Gastroesophageal sphincter (tissue), 4 donors: ENCODE measurements at regions not wholly inside any gene's neighbourhood (a gene's known extent, or its start where the extent isn't known, plus 50 kb on each side); places are given as distances from the start of the nearest gene placed in this dataset.

Experiments used
- ATAC-seq: fragments of 150-250 bp; one replicate; pipeline ENCODE4 v1.9.1; 2016; ENCODE audit warnings: mild to moderate bottlenecking, moderate library complexity
- H3K27ac ChIP-seq, 4 donors: fragments of 200-600 bp; sonication (generic) in 3 of 4; 1 replicate in 3 of 4; 2 replicates in 1 of 4; pipeline ENCODE4 v1.5.1; 2016 to 2019
- H3K27me3 ChIP-seq: fragments of 200-600 bp; sonication (generic); one replicate; pipeline ENCODE4 v1.5.1; 2019
- H3K36me3 ChIP-seq, 2 donors: fragments of 200-600 bp; sonication (generic); one replicate each; pipeline ENCODE4 v1.5.1; 2019; ENCODE audit warnings: control low read depth in 1 of 2
- H3K4me1 ChIP-seq, 3 donors: fragments of 200-600 bp; sonication (generic); 1 replicate in 2 of 3; 2 replicates in 1 of 3; pipeline ENCODE4 v1.5.1; 2016 to 2019; ENCODE audit warnings: control low read depth in 2 of 3
- H3K4me3 ChIP-seq, 2 donors: fragments of 200-600 bp; sonication (generic); one replicate each; pipeline ENCODE4 v1.5.1; 2019; ENCODE audit warnings: mild to moderate bottlenecking in 1 of 2, moderate library complexity in 1 of 2
- H3K9me3 ChIP-seq, 3 donors: fragments of 200-600 bp; sonication (generic); one replicate each; pipeline ENCODE4 v1.5.1; 2017 to 2019; ENCODE audit warnings: control low read depth in 2 of 3
- CTCF ChIP-seq, 4 experiments: fragments of 200-600 bp in 2 of 4; fragments of 450-650 bp in 2 of 4; sonication (generic) in 1 of 4; IDR thresholded peaks; one replicate each; pipeline ENCODE4 v1.5.1; 2017 to 2019; ENCODE audit warnings: antibody characterized with exemption in 4 of 4, mild to moderate bottlenecking in 2 of 4, moderate library complexity in 2 of 4
- EP300 ChIP-seq: sonication (generic); formaldehyde crosslinking; IDR thresholded peaks from one replicate; pipeline ENCODE4 v1.6.1; 2017; ENCODE audit warnings: antibody characterized with exemption, mild to moderate bottlenecking
- POLR2A ChIP-seq, 2 donors: fragments of 450-650 bp; IDR thresholded peaks; one replicate each; pipeline ENCODE4 v1.6.1; 2017; ENCODE audit warnings: antibody characterized with exemption in 2 of 2, mild to moderate bottlenecking in 2 of 2, moderate library complexity in 1 of 2
- POLR2AphosphoS5 ChIP-seq: sonication (generic); formaldehyde crosslinking; IDR thresholded peaks from one replicate; pipeline ENCODE4 v1.6.1; 2017; ENCODE audit warnings: antibody characterized with exemption
- WGBS, 2 donors: methylation state at CpG; one replicate each; pipeline ENCODE4 v1.1.5; 2018; ENCODE audit warnings: low coverage in 1 of 2; 5-methylcytosine and 5-hydroxymethylcytosine counted together

GRCh38 chr2:207459990-207460757, 69.6 kb upstream of the CREB1 start:
- Histone ChIP-seq H3K4me1 (no peaks in the 10 kb centered on the region), H3K4me3 (no peak overlapping the region), H3K9me3 (no peaks in the 10 kb centered on the region), H3K27ac (no peak overlapping the region), H3K36me3 (no peaks in the 10 kb centered on the region), H3K27me3 (no peaks in the 10 kb centered on the region)
- no peak for ATAC-seq
- WGBS, 2 donors: 58 to 70% methylated on average over 5 to 7 of the region's 7 CpGs
- TF ChIP-seq CTCF (IDR thresholded peaks at IDR 0.05): no peak

- ATAC-seq: no peak
- H3K36me3 ChIP-seq: no peaks in the 10 kb centered on the region
- H3K4me1 ChIP-seq: no peaks in the 10 kb centered on the region
- 76% methylated on average over 7 of the region's 8 CpGs; no CpG with 5 or more reads in 1 of the 2 donors for WGBS, 2 donors
- H3K27ac ChIP-seq: no peak overlapping the region
- TF ChIP-seq POLR2AphosphoS5 (no peak), EP300 (no peak), POLR2A (IDR thresholded peaks at IDR 0.05) (no peak), CTCF (IDR thresholded peaks at IDR 0.05) (no peak)
- no peaks in the 10 kb centered on the region for H3K27me3 ChIP-seq
- H3K9me3 ChIP-seq: no peaks in the 10 kb centered on the region
- no peak overlapping the region for H3K4me3 ChIP-seq
Observed at GRCh38 chr2:207463433-207463832, 66.3 kb upstream of the CREB1 start.

GRCh38 chr2:207464007-207464406, 65.8 kb upstream of the CREB1 start:
- Histone ChIP-seq H3K27me3 (no peaks in the 10 kb centered on the region), H3K9me3 (no peaks in the 10 kb centered on the region), H3K4me1 (no peaks in the 10 kb centered on the region), H3K4me3 (no peak overlapping the region), H3K36me3 (no peaks in the 10 kb centered on the region), H3K27ac (no peak overlapping the region)
- TF ChIP-seq CTCF (IDR thresholded peaks at IDR 0.05): no peak
- ATAC-seq: no peak
- 83 to 90% methylated on average over 7 to 10 of the region's 10 CpGs for WGBS, 2 donors

- no peak overlapping the region for H3K27ac ChIP-seq
- H3K36me3 ChIP-seq: no peaks in the 10 kb centered on the region
- TF ChIP-seq CTCF (IDR thresholded peaks at IDR 0.05): no peak
- no peak for TF ChIP-seq POLR2A (IDR thresholded peaks at IDR 0.05)
- TF ChIP-seq EP300: no peak
- H3K27me3 ChIP-seq: no peaks in the 10 kb centered on the region
- H3K9me3 ChIP-seq: no peaks in the 10 kb centered on the region
- H3K4me1 ChIP-seq: no peaks in the 10 kb centered on the region
- 90 to 100% methylated on average over 1 of the region's 1 CpG for WGBS, 2 donors
- ATAC-seq: no peak
- no peak overlapping the region for H3K4me3 ChIP-seq
Observed at GRCh38 chr2:207465894-207466293, 63.9 kb upstream of the CREB1 start.

- no peaks in the 10 kb centered on the region for H3K36me3 ChIP-seq
- no peaks in the 10 kb centered on the region for H3K27me3 ChIP-seq
- peaks cover 0 to 7% (median 5%) of the 10 kb centered on the region in 3 donors for H3K4me1 ChIP-seq
- H3K27ac ChIP-seq: no peak overlapping the region
- ATAC-seq: no peak
- WGBS, 2 donors: 57 to 69% methylated on average over 5 to 6 of the region's 6 CpGs
- no peak overlapping the region for H3K4me3 ChIP-seq
- no peak for TF ChIP-seq CTCF (IDR thresholded peaks at IDR 0.05)
- TF ChIP-seq POLR2A (IDR thresholded peaks at IDR 0.05): no peak
- TF ChIP-seq POLR2AphosphoS5: no peak
- TF ChIP-seq EP300: no peak
- H3K9me3 ChIP-seq: no peaks in the 10 kb centered on the region
Observed at GRCh38 chr2:207467716-207468347, 61.9 kb upstream of the CREB1 start.
